Trophoblast cell (in vitro differentiated cells and primary cell): ENCODE measurements at regions not wholly inside any gene's neighbourhood (a gene's known extent, or its start where the extent isn't known, plus 50 kb on each side); places are given as distances from the start of the nearest gene placed in this dataset.

Experiments used
- DNase-seq, 2 donors: peaks; one replicate each; pipeline ENCODE4 v3.0.0-alpha.2; 2016
- H2AFZ ChIP-seq: 2 replicates; pipeline ENCODE4 v1.6.1; 2013; ENCODE audit warnings: low read length, moderate library complexity, mild to moderate bottlenecking; ENCODE audit not compliant: insufficient read depth, poor library complexity
- H2AK5ac ChIP-seq: 2 replicates; pipeline ENCODE4 v1.6.1; 2013; ENCODE audit warnings: mild to moderate bottlenecking, low read length
- H2BK120ac ChIP-seq: 2 replicates; pipeline ENCODE4 v1.6.1; 2013; ENCODE audit warnings: low read length, mild to moderate bottlenecking, moderate library complexity; ENCODE audit not compliant: insufficient read depth, poor library complexity
- H2BK12ac ChIP-seq: 2 replicates; pipeline ENCODE4 v1.6.1; 2013; ENCODE audit warnings: mild to moderate bottlenecking, low read length, moderate library complexity
- H2BK5ac ChIP-seq: 2 replicates; pipeline ENCODE4 v1.6.1; 2013; ENCODE audit warnings: low read length, low read depth, moderate library complexity, mild to moderate bottlenecking; ENCODE audit not compliant: poor library complexity
- H3K14ac ChIP-seq: 2 replicates; pipeline ENCODE4 v1.6.1; 2013; ENCODE audit warnings: mild to moderate bottlenecking, low read length
- H3K18ac ChIP-seq: 2 replicates; pipeline ENCODE4 v1.6.1; 2013; ENCODE audit warnings: mild to moderate bottlenecking, low read length
- H3K23ac ChIP-seq: 2 replicates; pipeline ENCODE4 v1.6.1; 2013; ENCODE audit warnings: low read length
- H3K27ac ChIP-seq: 2 replicates; pipeline ENCODE4 v1.5.1; 2013; ENCODE audit warnings: low read depth, mild to moderate bottlenecking, inconsistent platforms, low read length, moderate library complexity
- H3K27me3 ChIP-seq: 2 replicates; pipeline ENCODE4 v1.6.1; 2013; ENCODE audit warnings: inconsistent platforms, mild to moderate bottlenecking, low read length, moderate library complexity; ENCODE audit not compliant: insufficient read depth
- H3K36me3 ChIP-seq, 2 experiments: 1 replicate in 1 of 2; 2 replicates in 1 of 2; pipeline ENCODE4 v1.6.1; 2013; ENCODE audit warnings: low read length in 2 of 2, mild to moderate bottlenecking in 2 of 2, moderate library complexity in 1 of 2; ENCODE audit not compliant: insufficient read depth in 2 of 2, control insufficient read depth in 1 of 2
- H3K4ac ChIP-seq: 2 replicates; pipeline ENCODE4 v1.6.1; 2013; ENCODE audit warnings: low read depth, mild to moderate bottlenecking, low read length, moderate library complexity
- H3K4me1 ChIP-seq, 2 experiments: 1 replicate in 1 of 2; 2 replicates in 1 of 2; pipeline ENCODE4 v1.6.1; 2013; ENCODE audit warnings: low read length in 2 of 2, mild to moderate bottlenecking in 2 of 2, moderate library complexity in 1 of 2; ENCODE audit not compliant: insufficient read depth in 2 of 2, control insufficient read depth in 1 of 2
- H3K4me2 ChIP-seq: 2 replicates; pipeline ENCODE4 v1.6.1; 2013; ENCODE audit warnings: inconsistent platforms, mild to moderate bottlenecking, low read length, moderate library complexity
- H3K4me3 ChIP-seq: 2 replicates; pipeline ENCODE4 v1.5.1; 2013; ENCODE audit warnings: mild to moderate bottlenecking, low read depth, low read length, inconsistent platforms
- H3K79me1 ChIP-seq: one replicate; pipeline ENCODE4 v1.6.1; 2013; ENCODE audit warnings: low read length
- H3K79me2 ChIP-seq: 2 replicates; pipeline ENCODE4 v1.6.1; 2013; ENCODE audit warnings: low read length, mild to moderate bottlenecking; ENCODE audit not compliant: control insufficient read depth, insufficient read depth, poor library complexity
- H3K9ac ChIP-seq: 2 replicates; pipeline ENCODE4 v1.6.1; 2013; ENCODE audit warnings: mild to moderate bottlenecking, low read length
- H3K9me3 ChIP-seq: 2 replicates; pipeline ENCODE4 v1.6.1; 2013; ENCODE audit warnings: low read depth, mild to moderate bottlenecking, control low read depth, inconsistent platforms, low read length; ENCODE audit not compliant: insufficient read depth
- H4K12ac ChIP-seq: 2 replicates; pipeline ENCODE4 v1.6.1; 2013; ENCODE audit warnings: low read depth, mild to moderate bottlenecking, low read length, moderate library complexity
- H4K8ac ChIP-seq: 2 replicates; pipeline ENCODE4 v1.6.1; 2013; ENCODE audit warnings: low read depth, mild to moderate bottlenecking, low read length, moderate library complexity
- H4K91ac ChIP-seq: one replicate; pipeline ENCODE4 v1.6.1; 2013; ENCODE audit warnings: low read depth, mild to moderate bottlenecking, low read length, moderate library complexity
- whole genome bisulfite sequencing: extraction: QIAGEN DNeasy Blood & Tissue Kit; methylation state at CpG from one replicate; pipeline ENCODE4 v1.1.7; 2013; ENCODE audit warnings: missing lambda C conversion rate; ENCODE audit not compliant: insufficient read length, insufficient coverage; ENCODE audit errors: extremely low coverage; 5-methylcytosine and 5-hydroxymethylcytosine counted together

DNA sequence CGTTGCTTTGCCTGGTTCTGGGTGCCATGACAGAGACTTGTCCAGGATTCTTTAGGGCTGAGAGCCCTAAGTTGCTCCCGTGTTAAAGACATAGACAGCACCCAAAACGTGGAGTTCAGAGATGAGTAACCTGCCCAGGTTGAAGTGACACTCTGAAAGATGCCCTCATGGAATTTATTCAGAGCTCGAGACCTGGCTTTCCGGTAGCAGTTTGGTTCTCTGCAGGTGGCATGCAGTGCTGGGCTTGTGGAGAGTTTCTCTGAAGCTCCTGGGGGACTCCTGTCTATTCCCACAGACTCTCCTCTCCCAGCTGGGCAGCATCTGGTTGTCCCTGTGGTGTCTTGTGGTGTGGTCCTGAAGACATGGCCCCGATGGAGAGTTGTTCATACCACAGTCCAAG lies 241.0 kb downstream of the RHOU start:
- no peak overlapping the region for H2BK5ac ChIP-seq
- no peak overlapping the region for H3K27ac ChIP-seq
- no peak overlapping the region for H2BK120ac ChIP-seq
- no peaks in the 10 kb centered on the region for H3K27me3 ChIP-seq
- H4K12ac ChIP-seq, result no peak overlapping the region
- H3K9ac ChIP-seq, result no peak overlapping the region
- no peak overlapping the region for H3K4me3 ChIP-seq
- no peak overlapping the region for H4K8ac ChIP-seq
- no peak overlapping the region for H3K4me2 ChIP-seq
- DNase-seq, result no peak
- no peaks in the 10 kb centered on the region for H3K36me3 ChIP-seq
- peaks cover 11 to 17% of the 10 kb centered on the region in 2 experiments for H3K4me1 ChIP-seq
- no peak overlapping the region for H4K91ac ChIP-seq
- H3K79me1 ChIP-seq, result peaks cover 7% of the 10 kb centered on the region
- no peak overlapping the region for H3K23ac ChIP-seq
- WGBS, result no CpG with 5 or more reads among the region's 6 CpGs
- H3K9me3 ChIP-seq, result no peaks in the 10 kb centered on the region
- H3K14ac ChIP-seq, result no peak overlapping the region
- no peak overlapping the region for H3K4ac ChIP-seq
- no peak overlapping the region for H2AFZ ChIP-seq
- peak overlapping the region; percentile 1 for H2BK12ac ChIP-seq
- no peak overlapping the region for H3K18ac ChIP-seq
- H3K79me2 ChIP-seq, result no peaks in the 10 kb centered on the region
- no peak overlapping the region for H2AK5ac ChIP-seq

DNA sequence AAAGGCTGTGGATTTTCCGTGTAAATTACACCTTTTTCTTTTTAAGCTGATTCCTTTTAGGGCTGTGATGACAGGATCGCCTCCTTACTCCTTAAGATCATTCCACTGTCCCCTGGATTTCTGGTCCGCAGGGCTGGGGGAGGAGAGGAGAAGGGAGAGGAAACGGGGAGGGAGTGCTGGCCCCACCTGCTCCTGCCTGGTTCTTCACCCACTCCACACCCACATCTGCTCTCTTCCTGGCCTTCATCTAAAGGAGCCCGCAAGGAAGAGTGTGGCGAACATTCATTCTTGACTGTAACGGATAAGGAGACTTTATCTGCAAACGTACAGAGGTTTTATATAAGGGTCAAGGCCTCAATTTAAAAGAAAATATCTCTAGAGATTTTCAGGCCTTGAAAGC lies 242.0 kb downstream of the RHOU start:
- no peak overlapping the region for H3K27ac ChIP-seq
- no peak overlapping the region for H2BK12ac ChIP-seq

GRCh38 chr1:228977741-228978140 lies 242.5 kb downstream of the RHOU start:
- Histone ChIP-seq H3K23ac (no peak overlapping the region), H2AFZ (no peak overlapping the region), H3K79me1 (peaks cover 7% of the 10 kb centered on the region), H3K14ac (no peak overlapping the region), H3K4me2 (no peak overlapping the region), H2BK120ac (no peak overlapping the region), H3K9ac (no peak overlapping the region), H3K9me3 (no peaks in the 10 kb centered on the region), H3K4me3 (no peak overlapping the region), H2BK5ac (no peak overlapping the region), H4K91ac (no peak overlapping the region), H4K8ac (no peak overlapping the region), H2BK12ac (no peak overlapping the region), H3K27ac (no peak overlapping the region), H2AK5ac (no peak overlapping the region), H3K4me1 (peaks cover 11 to 17% of the 10 kb centered on the region in 2 experiments), H3K27me3 (no peaks in the 10 kb centered on the region), H3K4ac (no peak overlapping the region), H3K36me3 (no peaks in the 10 kb centered on the region), H3K18ac (no peak overlapping the region), H4K12ac (no peak overlapping the region), H3K79me2 (no peaks in the 10 kb centered on the region)
- 100% methylated on average over 3 of the region's 3 CpGs for WGBS
- no peak for DNase-seq

More for the DNA sequence above, 242.0 kb downstream of the RHOU start:
- Histone ChIP-seq H3K79me2 (no peaks in the 10 kb centered on the region), H2AFZ (no peak overlapping the region), H3K9ac (no peak overlapping the region), H3K4me3 (no peak overlapping the region), H4K8ac (no peak overlapping the region), H4K12ac (no peak overlapping the region), H3K14ac (peak overlapping the region; percentile 4), H3K9me3 (no peaks in the 10 kb centered on the region), H3K4me1 (peaks cover 11 to 17% of the 10 kb centered on the region in 2 experiments), H3K27me3 (no peaks in the 10 kb centered on the region), H4K91ac (no peak overlapping the region), H3K4me2 (no peak overlapping the region), H3K36me3 (no peaks in the 10 kb centered on the region), H3K23ac (no peak overlapping the region), H3K79me1 (peaks cover 7% of the 10 kb centered on the region), H2BK120ac (no peak overlapping the region), H3K18ac (no peak overlapping the region), H2BK5ac (no peak overlapping the region), H3K4ac (no peak overlapping the region), H2AK5ac (no peak overlapping the region)
- DNase-seq, result no peak
- WGBS, result no CpG with 5 or more reads among the region's 8 CpGs

DNA sequence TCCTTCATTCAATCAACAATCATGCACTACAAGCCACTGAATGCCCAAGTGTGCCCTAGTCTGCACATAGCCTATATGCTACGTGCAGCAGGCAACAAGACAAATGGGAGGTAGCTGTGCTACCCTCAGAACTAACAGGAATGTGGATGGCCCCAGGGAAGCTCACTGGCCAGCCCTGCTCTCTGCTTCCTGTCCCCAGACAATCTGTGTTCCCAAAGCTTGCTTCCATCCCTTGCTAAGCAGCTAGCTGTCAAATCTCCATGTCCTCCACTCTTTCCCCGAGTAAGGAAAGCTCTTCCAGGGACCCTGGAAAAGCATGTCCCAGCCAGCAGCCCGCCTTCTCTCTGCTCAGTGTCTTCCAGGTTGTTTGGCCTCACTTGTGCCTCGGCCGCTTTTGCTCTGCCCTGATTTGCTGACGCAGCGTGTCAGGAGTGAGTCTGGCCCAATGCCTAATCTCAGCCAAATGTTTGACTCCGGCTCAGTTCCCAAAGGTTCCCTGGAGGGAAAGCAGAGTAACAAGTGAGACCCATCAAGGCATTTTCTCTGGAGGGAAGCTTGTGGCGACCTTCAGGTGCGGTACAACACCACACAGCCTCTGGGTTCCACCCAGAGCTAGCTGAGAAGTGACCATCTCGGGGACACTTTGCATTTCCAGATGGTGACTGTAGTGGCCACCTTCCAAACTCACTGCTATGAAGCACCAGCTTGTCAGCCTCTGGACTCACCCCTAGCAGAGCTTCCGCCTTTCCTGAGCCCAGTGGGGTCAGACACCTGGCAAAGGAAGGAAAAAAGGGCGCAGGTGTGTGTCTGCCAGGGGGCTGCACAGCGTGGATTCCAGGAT lies 243.4 kb downstream of the RHOU start:
- no peak overlapping the region for H4K8ac ChIP-seq

More for the DNA sequence above, 243.4 kb downstream of the RHOU start:
- Histone ChIP-seq H2BK12ac (peak overlapping the region; percentile 35), H2BK5ac (no peak overlapping the region), H3K9me3 (no peaks in the 10 kb centered on the region), H3K27me3 (no peaks in the 10 kb centered on the region), H3K27ac (no peak overlapping the region), H2AFZ (no peak overlapping the region), H2AK5ac (peak overlapping the region; percentile 18), H4K91ac (peak overlapping the region; percentile 29), H3K4me3 (no peak overlapping the region), H3K79me1 (peaks cover 9% of the 10 kb centered on the region), H4K12ac (no peak overlapping the region), H3K14ac (no peak overlapping the region), H3K4me1 (peaks cover 14 to 17% of the 10 kb centered on the region in 2 experiments), H3K36me3 (no peaks in the 10 kb centered on the region), H3K9ac (no peak overlapping the region), H2BK120ac (peak overlapping the region; percentile 8), H3K4ac (no peak overlapping the region), H3K18ac (peak overlapping the region; percentile 4), H3K4me2 (no peak overlapping the region), H3K23ac (no peak overlapping the region), H3K79me2 (no peaks in the 10 kb centered on the region)
- WGBS, result no CpG with 5 or more reads among the region's 14 CpGs
- DNase-seq, result peak; percentile 35 to 62
